ENCODE measurements at regions not wholly inside any gene's neighbourhood (a gene's known extent, or its start where the extent isn't known, plus 50 kb on each side); places are given as distances from the start of the nearest gene placed in this dataset.

DNA sequence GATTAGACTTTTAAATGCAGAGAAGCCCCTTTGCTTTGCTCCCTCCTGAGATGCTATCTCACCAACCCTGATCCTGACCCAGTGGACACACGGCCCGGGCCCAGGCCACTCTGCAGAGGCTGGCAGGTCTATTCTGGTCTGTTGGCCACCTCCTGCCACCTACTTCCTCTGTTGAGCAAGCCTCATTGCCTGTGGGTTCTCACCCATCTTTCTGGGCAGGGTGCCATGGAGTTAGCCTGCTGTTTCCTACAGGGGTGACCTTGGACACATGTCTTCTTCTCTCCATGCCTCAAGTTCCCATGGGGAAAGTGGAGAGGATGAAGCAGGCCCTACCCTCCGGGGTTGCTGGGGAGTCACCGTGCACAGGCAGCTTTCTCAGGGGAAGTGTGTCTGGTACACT lies 266.2 kb upstream of the IRX1 start:
- TF ChIP-seq, protein P1, sequence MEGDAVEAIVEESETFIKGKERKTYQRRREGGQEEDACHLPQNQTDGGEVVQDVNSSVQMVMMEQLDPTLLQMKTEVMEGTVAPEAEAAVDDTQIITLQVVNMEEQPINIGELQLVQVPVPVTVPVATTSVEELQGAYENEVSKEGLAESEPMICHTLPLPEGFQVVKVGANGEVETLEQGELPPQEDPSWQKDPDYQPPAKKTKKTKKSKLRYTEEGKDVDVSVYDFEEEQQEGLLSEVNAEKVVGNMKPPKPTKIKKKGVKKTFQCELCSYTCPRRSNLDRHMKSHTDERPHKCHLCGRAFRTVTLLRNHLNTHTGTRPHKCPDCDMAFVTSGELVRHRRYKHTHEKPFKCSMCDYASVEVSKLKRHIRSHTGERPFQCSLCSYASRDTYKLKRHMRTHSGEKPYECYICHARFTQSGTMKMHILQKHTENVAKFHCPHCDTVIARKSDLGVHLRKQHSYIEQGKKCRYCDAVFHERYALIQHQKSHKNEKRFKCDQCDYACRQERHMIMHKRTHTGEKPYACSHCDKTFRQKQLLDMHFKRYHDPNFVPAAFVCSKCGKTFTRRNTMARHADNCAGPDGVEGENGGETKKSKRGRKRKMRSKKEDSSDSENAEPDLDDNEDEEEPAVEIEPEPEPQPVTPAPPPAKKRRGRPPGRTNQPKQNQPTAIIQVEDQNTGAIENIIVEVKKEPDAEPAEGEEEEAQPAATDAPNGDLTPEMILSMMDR (IDR thresholded peaks at IDR 0.05 in 2 of 3, conservative IDR thresholded peaks at IDR 0.05 in 1 of 3; ENCODE audit: borderline replicate concordance in 1 of 3, insufficient read depth in 1 of 3, low read depth in 2 of 3, low read length in 2 of 3), result no peak
- TF ChIP-seq POLR2A (IDR thresholded peaks at IDR 0.05; ENCODE audit: borderline replicate concordance, extremely low read depth, insufficient read depth, insufficient read length), result no peak
- no peak for TF ChIP-seq RAD21 (IDR thresholded peaks at IDR 0.05; ENCODE audit: low read depth)
